IPS DF 4.7 (cell line): ENCODE measurements at regions not wholly inside any gene's neighbourhood (a gene's known extent, or its start where the extent isn't known, plus 50 kb on each side); places are given as distances from the start of the nearest gene placed in this dataset.

ENCODE experiments used
- DNase-seq: peaks from one replicate; pipeline ENCODE4 v3.0.0-alpha.2; 2013; ENCODE audit warnings: low spot score; ENCODE audit errors: extremely low read depth

GRCh38 chr2:12109363-12110017, 363.1 kb downstream of the LPIN1 start:
- DNase-seq = no peak

- no peak for DNase-seq
Observed at GRCh38 chr2:12110074-12110473, 363.6 kb downstream of the LPIN1 start.

GRCh38 chr2:12110481-12110880, 364.0 kb downstream of the LPIN1 start:
- no peak for DNase-seq

- no peak for DNase-seq
Observed at GRCh38 chr2:12113412-12113811, 367.0 kb downstream of the LPIN1 start.

- no peak for DNase-seq
Observed at GRCh38 chr2:12114816-12115215, 368.4 kb downstream of the LPIN1 start.

GRCh38 chr2:12116228-12116750, 369.9 kb downstream of the LPIN1 start:
- DNase-seq = no peak

GRCh38 chr2:12119841-12120240, 373.4 kb downstream of the LPIN1 start:
- DNase-seq = no peak

GRCh38 chr2:12120281-12121150, 374.1 kb downstream of the LPIN1 start:
- no peak for DNase-seq

- no peak for DNase-seq
Observed at GRCh38 chr2:12124790-12125189, 378.4 kb downstream of the LPIN1 start.

- DNase-seq = no peak
Observed at GRCh38 chr2:12126318-12126717, 379.9 kb downstream of the LPIN1 start.

- DNase-seq = no peak
Observed at GRCh38 chr2:12127638-12128037, 381.2 kb downstream of the LPIN1 start.

GRCh38 chr2:12131975-12132374, 385.5 kb downstream of the LPIN1 start:
- no peak for DNase-seq

GRCh38 chr2:12141618-12142258, 395.3 kb downstream of the LPIN1 start:
- no peak for DNase-seq

- no peak for DNase-seq
Observed at GRCh38 chr2:12151716-12152115, 405.3 kb downstream of the LPIN1 start.

- no peak for DNase-seq
Observed at GRCh38 chr2:12152888-12153287, 406.5 kb downstream of the LPIN1 start.

- DNase-seq = no peak
Observed at GRCh38 chr2:12155303-12156051, 409.0 kb downstream of the LPIN1 start.

- DNase-seq = no peak
Observed at GRCh38 chr2:12156349-12156748, 409.9 kb downstream of the LPIN1 start.

- no peak for DNase-seq
Observed at GRCh38 chr2:12161085-12161484, 414.7 kb downstream of the LPIN1 start.

- no peak for DNase-seq
Observed at GRCh38 chr2:12162269-12163247, 416.1 kb downstream of the LPIN1 start.

- no peak for DNase-seq
Observed at GRCh38 chr2:12163866-12164265, 417.4 kb downstream of the LPIN1 start.
